Colonic mucosa (tissue), 4 donors: ENCODE measurements at regions not wholly inside any gene's neighbourhood (a gene's known extent, or its start where the extent isn't known, plus 50 kb on each side); places are given as distances from the start of the nearest gene placed in this dataset.
"Not testable (repeated sequence)": the region's sequence is repeated elsewhere in the genome, so short reads cannot be mapped to it uniquely, and the experiment has no call there.

Source experiments
- DNase-seq: peaks from one replicate; pipeline ENCODE4 v3.0.0-alpha.2; 2020
- H3K27ac ChIP-seq: fragments of 200-600 bp; one replicate; pipeline ENCODE4 v1.8.0; 2021
- H3K27me3 ChIP-seq: fragments of 200-600 bp; one replicate; pipeline ENCODE4 v1.8.0; 2021
- H3K36me3 ChIP-seq: fragments of 200-600 bp; one replicate; pipeline ENCODE4 v1.8.0; 2021
- H3K4me1 ChIP-seq: fragments of 200-600 bp; one replicate; pipeline ENCODE4 v1.8.0; 2021; ENCODE audit warnings: mild to moderate bottlenecking
- H3K4me3 ChIP-seq: fragments of 200-600 bp; one replicate; pipeline ENCODE4 v1.8.0; 2021
- H3K9ac ChIP-seq, 2 donors: one replicate each; pipeline ENCODE4 v1.7.0; 2013; ENCODE audit warnings: control low read depth in 2 of 2, low read depth in 2 of 2, low read length in 2 of 2
- H3K9me3 ChIP-seq: fragments of 200-600 bp; one replicate; pipeline ENCODE4 v1.8.0; 2021
- intact Hi-C: fragments of 100-400 bp; cut with DNase I; formaldehyde crosslinking; loops from one replicate; pipeline ENCODE4 v1.14.1; 2022
- TF ChIP-seq, protein P1 (sequence below): fragments of 200-600 bp; IDR thresholded peaks from one replicate; pipeline ENCODE4 v1.8.0; 2022; ENCODE audit warnings: antibody characterized with exemption, mild to moderate bottlenecking
- donor health status: healthy.
- donor health status: DM: no; HTN: no; CAD: no.
- donor health status: DM: no; HTN: no; CAD: no.

DNA sequence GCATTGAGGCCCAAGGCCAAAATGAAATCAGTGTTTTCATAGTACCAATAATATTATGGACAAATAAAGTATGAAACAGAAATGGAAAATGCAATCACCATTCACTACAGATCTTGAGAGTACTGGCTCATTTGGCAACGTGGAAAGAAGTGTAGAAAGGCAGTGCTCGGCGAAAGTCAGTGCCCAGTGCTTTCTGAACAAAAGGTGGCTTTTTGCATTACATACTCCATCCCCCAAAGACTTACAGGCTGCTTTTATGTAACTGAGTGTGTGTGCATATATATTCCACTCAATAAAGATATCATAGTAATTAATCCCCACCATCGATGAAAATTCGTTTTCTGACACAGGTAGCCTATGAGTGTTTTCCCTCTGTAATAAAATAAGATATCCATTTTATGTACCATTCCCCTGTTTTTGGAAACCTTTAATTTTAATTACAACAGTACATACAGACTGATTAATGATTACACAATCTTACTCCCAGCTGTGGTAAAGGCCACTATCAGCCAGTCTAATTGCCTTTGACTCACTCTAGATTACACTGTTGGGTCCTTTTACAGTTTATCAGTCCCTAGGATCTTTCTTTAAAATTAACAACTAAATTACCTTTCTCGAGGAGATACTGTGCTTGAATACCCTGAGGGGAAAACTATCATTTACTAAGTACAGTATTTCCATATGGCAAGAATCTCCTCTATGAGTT lies 65.9 kb downstream of the MAD2L1 start:
- Histone ChIP-seq H3K4me1 (no peaks in the 10 kb centered on the region), H3K36me3 (no peaks in the 10 kb centered on the region), H3K9me3 (no peaks in the 10 kb centered on the region), H3K9ac (no peak overlapping the region), H3K27me3 (no peaks in the 10 kb centered on the region), H3K4me3 (no peak overlapping the region), H3K27ac (no peak overlapping the region)
- intact Hi-C loops = no loop called here
- TF ChIP-seq, protein P1, sequence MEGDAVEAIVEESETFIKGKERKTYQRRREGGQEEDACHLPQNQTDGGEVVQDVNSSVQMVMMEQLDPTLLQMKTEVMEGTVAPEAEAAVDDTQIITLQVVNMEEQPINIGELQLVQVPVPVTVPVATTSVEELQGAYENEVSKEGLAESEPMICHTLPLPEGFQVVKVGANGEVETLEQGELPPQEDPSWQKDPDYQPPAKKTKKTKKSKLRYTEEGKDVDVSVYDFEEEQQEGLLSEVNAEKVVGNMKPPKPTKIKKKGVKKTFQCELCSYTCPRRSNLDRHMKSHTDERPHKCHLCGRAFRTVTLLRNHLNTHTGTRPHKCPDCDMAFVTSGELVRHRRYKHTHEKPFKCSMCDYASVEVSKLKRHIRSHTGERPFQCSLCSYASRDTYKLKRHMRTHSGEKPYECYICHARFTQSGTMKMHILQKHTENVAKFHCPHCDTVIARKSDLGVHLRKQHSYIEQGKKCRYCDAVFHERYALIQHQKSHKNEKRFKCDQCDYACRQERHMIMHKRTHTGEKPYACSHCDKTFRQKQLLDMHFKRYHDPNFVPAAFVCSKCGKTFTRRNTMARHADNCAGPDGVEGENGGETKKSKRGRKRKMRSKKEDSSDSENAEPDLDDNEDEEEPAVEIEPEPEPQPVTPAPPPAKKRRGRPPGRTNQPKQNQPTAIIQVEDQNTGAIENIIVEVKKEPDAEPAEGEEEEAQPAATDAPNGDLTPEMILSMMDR = no peak
- no peak for DNase-seq

DNA sequence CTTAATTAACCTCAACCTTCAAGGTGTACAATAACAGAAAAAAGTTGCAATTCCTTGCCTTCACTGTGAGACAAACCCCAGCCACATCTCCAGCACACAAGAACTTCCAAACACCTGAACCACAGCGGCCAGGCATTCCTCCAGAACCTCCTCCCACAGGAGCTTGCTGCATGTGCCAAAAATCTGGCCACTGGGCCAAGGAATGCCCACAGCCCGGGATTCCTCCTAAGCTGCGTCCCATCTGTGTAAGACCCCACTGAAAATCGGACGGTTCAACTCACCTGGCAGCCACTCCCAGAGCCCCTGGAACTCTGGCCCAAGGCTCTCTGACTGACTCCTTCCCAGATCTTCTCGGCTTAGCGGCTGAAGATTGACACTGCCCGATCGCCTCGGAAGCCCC lies 70.6 kb downstream of the MAD2L1 start:
- intact Hi-C loops, H3K9me3 ChIP-seq, H3K4me1 ChIP-seq, H3K4me3 ChIP-seq, H3K9ac ChIP-seq, DNase-seq, H3K36me3 ChIP-seq, H3K27ac ChIP-seq, H3K27me3 ChIP-seq: not testable (repeated sequence)

DNA sequence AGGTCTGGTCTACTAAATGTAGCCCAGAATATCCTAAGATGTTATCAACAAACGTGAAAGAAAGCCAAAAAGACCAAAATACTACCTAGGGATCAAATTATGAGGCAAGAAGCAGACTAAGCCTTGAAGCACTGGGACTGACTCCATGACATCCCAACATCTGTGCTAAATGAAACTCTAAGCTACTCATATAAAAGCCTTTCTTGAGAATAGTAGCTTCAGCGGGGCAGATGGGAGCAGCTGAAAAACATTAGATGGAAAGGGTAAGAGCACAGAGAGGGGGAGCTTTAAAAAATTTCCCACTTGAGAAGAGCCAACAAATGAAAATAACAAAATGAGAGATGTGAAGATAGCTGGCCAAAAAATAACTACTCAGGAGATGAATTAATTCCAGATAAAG lies 81.7 kb downstream of the MAD2L1 start:
- Histone ChIP-seq H3K4me3 (no peak overlapping the region), H3K36me3 (no peaks in the 10 kb centered on the region), H3K9ac (no peak overlapping the region), H3K27me3 (no peaks in the 10 kb centered on the region), H3K9me3 (no peaks in the 10 kb centered on the region), H3K27ac (no peak overlapping the region), H3K4me1 (no peaks in the 10 kb centered on the region)
- TF ChIP-seq, protein P1 = no peak
- intact Hi-C loops = no loop called here
- DNase-seq = no peak

DNA sequence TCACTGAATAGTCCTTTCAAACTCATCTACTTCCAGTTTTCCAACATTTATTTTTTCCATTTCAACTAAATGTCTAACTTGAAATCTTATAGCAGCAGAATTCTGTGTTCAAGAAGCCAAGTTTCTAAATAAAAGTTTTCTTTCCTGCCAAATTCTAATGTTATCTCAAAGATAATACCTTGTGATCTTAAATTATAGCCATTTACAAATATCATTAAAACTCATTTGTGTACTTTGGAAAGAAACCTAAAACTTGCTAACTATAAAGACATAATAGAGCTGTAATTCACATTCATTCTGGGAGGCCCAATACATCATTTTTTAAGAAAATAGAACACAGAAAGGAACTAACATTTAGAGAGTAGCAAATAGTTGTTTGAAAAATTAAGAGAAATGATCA lies 83.9 kb downstream of the MAD2L1 start:
- Histone ChIP-seq H3K4me1 (no peaks in the 10 kb centered on the region), H3K27ac (no peak overlapping the region), H3K36me3 (no peaks in the 10 kb centered on the region), H3K4me3 (no peak overlapping the region), H3K27me3 (no peaks in the 10 kb centered on the region), H3K9ac (no peak overlapping the region), H3K9me3 (no peaks in the 10 kb centered on the region)
- TF ChIP-seq, protein P1 = no peak
- intact Hi-C loops = no loop called here
- DNase-seq = no peak

DNA sequence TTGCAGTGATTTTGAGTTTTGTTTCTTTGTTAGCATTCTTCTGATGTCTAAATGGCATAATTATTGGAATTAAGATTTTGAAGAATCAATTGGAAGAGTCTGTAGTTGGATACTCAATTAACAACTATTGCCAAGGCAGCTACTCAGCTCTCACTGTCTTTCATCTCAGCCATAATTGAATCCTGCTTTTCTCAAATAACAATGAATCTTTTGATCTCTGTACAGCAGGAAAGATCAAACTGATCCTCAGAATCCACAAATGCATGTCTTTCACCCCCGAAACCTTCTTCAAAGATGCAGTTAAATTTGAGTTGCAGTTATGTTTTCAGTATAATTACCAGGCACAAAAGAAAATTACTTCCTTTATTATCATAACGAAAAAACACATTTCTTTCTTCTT lies 86.2 kb downstream of the MAD2L1 start:
- Histone ChIP-seq H3K9me3 (no peaks in the 10 kb centered on the region), H3K9ac (no peak overlapping the region), H3K27ac (no peak overlapping the region), H3K27me3 (no peaks in the 10 kb centered on the region), H3K4me1 (no peaks in the 10 kb centered on the region), H3K4me3 (no peak overlapping the region), H3K36me3 (no peaks in the 10 kb centered on the region)
- TF ChIP-seq, protein P1 = no peak
- intact Hi-C loops = no loop called here
- no peak for DNase-seq

DNA sequence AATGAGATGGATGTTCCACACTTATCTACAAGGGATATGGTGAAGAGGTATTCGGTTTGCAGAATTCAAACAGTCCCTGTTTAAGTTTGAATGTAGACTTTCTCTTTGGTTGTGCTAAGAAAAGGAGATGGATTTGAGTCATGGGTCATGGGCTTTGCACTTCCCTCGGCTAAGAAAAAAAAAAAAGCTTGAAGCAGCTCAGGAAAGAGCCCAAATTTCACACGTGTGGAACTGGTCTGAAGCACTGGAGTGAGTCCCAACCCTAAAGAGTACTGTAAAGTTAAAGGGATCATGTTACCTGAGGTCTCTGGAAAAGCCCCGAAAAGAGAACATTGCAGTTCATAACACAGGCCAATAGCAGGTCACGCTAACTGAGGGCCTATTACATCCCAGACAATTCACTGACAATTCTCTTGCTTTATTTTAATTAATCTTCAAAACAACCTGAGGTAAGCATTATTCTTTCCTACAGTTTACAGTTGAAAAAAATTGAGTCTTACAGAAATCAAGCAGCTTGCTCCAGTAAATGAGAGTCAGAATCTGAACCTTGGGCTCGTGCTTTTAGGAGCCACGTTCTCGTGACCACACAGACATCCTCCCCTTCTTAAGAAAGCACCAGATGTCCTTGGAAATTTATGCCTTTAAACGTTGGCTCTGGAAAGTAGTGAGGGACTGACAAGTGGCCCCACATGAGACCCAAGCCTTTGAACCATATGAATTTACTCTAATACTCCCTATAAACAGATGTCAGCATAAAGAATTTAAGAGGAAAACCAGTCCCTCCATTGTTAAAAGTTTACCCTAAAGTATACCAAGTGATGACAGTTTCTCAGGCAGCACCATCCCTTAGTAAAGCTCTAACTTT lies 89.3 kb downstream of the MAD2L1 start:
- Histone ChIP-seq H3K9ac (no peak overlapping the region), H3K27me3 (no peaks in the 10 kb centered on the region), H3K9me3 (no peaks in the 10 kb centered on the region), H3K36me3 (no peaks in the 10 kb centered on the region), H3K27ac (no peak overlapping the region), H3K4me3 (no peak overlapping the region), H3K4me1 (no peaks in the 10 kb centered on the region)
- intact Hi-C loops = no loop called here
- no peak for DNase-seq
- TF ChIP-seq, protein P1 = no peak
